Astrocyte (in vitro differentiated cells and primary cell): ENCODE measurements at regions not wholly inside any gene's neighbourhood (a gene's known extent, or its start where the extent isn't known, plus 50 kb on each side); places are given as distances from the start of the nearest gene placed in this dataset.

ENCODE experiments used
- DNase-seq: peaks from one replicate; pipeline ENCODE4 v3.0.0-alpha.2; 2010; ENCODE audit warnings: low read depth
- FAIRE-seq: peaks from 2 replicates; lab custom pipeline; 2011; peaks lifted over from hg19 to GRCh38; lab: Jason Lieb, UNC
- H2AFZ ChIP-seq: 2 replicates; pipeline ENCODE4 v1.6.0; 2012; ENCODE audit warnings: low read depth, low read length, inconsistent platforms
- H3K27ac ChIP-seq: 2 replicates; pipeline ENCODE4 v1.5.1; 2011; ENCODE audit warnings: low read depth, low read length, inconsistent platforms
- H3K27me3 ChIP-seq: 2 replicates; pipeline ENCODE4 v1.6.0; 2011; ENCODE audit warnings: low read length, inconsistent platforms; ENCODE audit not compliant: insufficient read depth
- H3K36me3 ChIP-seq: 2 replicates; pipeline ENCODE4 v1.5.1; 2011; ENCODE audit warnings: low read length, inconsistent platforms; ENCODE audit not compliant: insufficient read depth
- H3K4me1 ChIP-seq: 2 replicates; pipeline ENCODE4 v1.5.1; 2011; ENCODE audit warnings: low read length, inconsistent platforms; ENCODE audit not compliant: insufficient read depth
- H3K4me2 ChIP-seq: 2 replicates; pipeline ENCODE4 v1.6.0; 2012; ENCODE audit warnings: low read length, inconsistent platforms
- H3K4me3 ChIP-seq: 2 replicates; pipeline ENCODE4 v1.5.1; 2011; ENCODE audit warnings: low read depth, mild to moderate bottlenecking, low read length, inconsistent platforms; ENCODE audit not compliant: insufficient read depth
- H3K79me2 ChIP-seq: 2 replicates; pipeline ENCODE4 v1.6.0; 2012; ENCODE audit warnings: mild to moderate bottlenecking, low read length, inconsistent platforms; ENCODE audit not compliant: insufficient read depth
- H3K9ac ChIP-seq: 2 replicates; pipeline ENCODE4 v1.6.0; 2012; ENCODE audit warnings: mild to moderate bottlenecking, low read length, inconsistent platforms
- H3K9me3 ChIP-seq: 2 replicates; pipeline ENCODE4 v1.5.1; 2012; ENCODE audit warnings: low read depth, mild to moderate bottlenecking, low read length, inconsistent platforms; ENCODE audit not compliant: insufficient read depth
- H4K20me1 ChIP-seq: 2 replicates; pipeline ENCODE4 v1.6.0; 2012; ENCODE audit warnings: low read length, inconsistent platforms; ENCODE audit not compliant: insufficient read depth
- H3K27ac Mint-ChIP-seq: one replicate; pipeline ENCODE4 v1.8.0; 2021; ENCODE audit warnings: mild to moderate bottlenecking, mixed read lengths; ENCODE audit not compliant: unreplicated experiment
- H3K27me3 Mint-ChIP-seq: one replicate; pipeline ENCODE4 v1.8.0; 2021; ENCODE audit warnings: low read depth, mixed read lengths; ENCODE audit not compliant: unreplicated experiment
- H3K36me3 Mint-ChIP-seq: one replicate; pipeline ENCODE4 v1.8.0; 2021; ENCODE audit warnings: low read depth, mixed read lengths; ENCODE audit not compliant: unreplicated experiment
- H3K4me1 Mint-ChIP-seq: one replicate; pipeline ENCODE4 v1.8.0; 2021; ENCODE audit warnings: low read depth, mixed read lengths; ENCODE audit not compliant: unreplicated experiment
- H3K4me3 Mint-ChIP-seq: one replicate; pipeline ENCODE4 v1.8.0; 2021; ENCODE audit warnings: mild to moderate bottlenecking, moderate library complexity, mixed read lengths; ENCODE audit not compliant: unreplicated experiment
- H3K9me3 Mint-ChIP-seq: one replicate; pipeline ENCODE4 v1.8.0; 2021; ENCODE audit warnings: mild to moderate bottlenecking, mixed read lengths; ENCODE audit not compliant: unreplicated experiment
- CTCF ChIP-seq: IDR thresholded peaks from 2 replicates; pipeline ENCODE4 v1.5.1; 2011; ENCODE audit warnings: low read depth, mild to moderate bottlenecking, inconsistent platforms, low read length, moderate library complexity; ENCODE audit not compliant: insufficient read depth
- EZH2 ChIP-seq: IDR thresholded peaks from 2 replicates; pipeline ENCODE4 v1.6.1; 2012; ENCODE audit warnings: mild to moderate bottlenecking, low read length, inconsistent platforms; ENCODE audit not compliant: insufficient read depth

GRCh38 chrX:46211079-46211478 is 334.1 kb downstream of the ZNF674 start:
- H3K4me1 Mint-ChIP-seq = peaks cover 15% of the 10 kb centered on the region
- Histone ChIP-seq H3K4me1 (peaks cover 14% of the 10 kb centered on the region), H3K27me3 (no peaks in the 10 kb centered on the region), H3K27ac (no peak overlapping the region), H2AFZ (no peak overlapping the region), H3K4me2 (no peak overlapping the region), H3K9ac (no peak overlapping the region), H3K79me2 (no peaks in the 10 kb centered on the region), H3K4me3 (no peak overlapping the region), H3K36me3 (no peaks in the 10 kb centered on the region), H4K20me1 (no peaks in the 10 kb centered on the region), H3K9me3 (no peaks in the 10 kb centered on the region)
- FAIRE-seq (no peak), DNase-seq (no peak)
- no peak overlapping the region for H3K4me3 Mint-ChIP-seq
- H3K27me3 Mint-ChIP-seq = no peaks in the 10 kb centered on the region
- no peak overlapping the region for H3K27ac Mint-ChIP-seq
- no peak for TF ChIP-seq EZH2
- no peaks in the 10 kb centered on the region for H3K36me3 Mint-ChIP-seq
- H3K9me3 Mint-ChIP-seq = no peaks in the 10 kb centered on the region

DNA sequence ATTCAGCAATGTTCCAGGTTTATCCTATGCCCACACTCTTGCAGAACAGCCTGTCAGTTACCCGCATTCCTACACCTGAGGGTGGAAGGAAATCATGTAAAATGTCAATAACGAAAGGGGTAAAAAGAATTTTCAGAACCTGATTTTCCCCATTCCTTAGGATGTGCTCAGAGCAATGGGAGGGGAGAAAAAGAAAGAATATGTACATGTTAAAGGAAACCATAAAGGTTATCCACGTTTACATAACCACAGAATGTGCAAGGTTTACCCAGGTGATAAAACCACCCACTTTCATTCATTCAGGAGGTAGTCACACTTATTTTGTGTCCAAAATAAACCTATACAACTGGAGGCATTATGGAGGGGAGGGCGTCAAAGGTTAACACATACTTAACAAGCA is 335.5 kb downstream of the ZNF674 start:
- Mint-ChIP-seq H3K4me3 (no peak overlapping the region), H3K9me3 (no peaks in the 10 kb centered on the region), H3K4me1 (peaks cover 17% of the 10 kb centered on the region), H3K27me3 (no peaks in the 10 kb centered on the region), H3K36me3 (no peaks in the 10 kb centered on the region), H3K27ac (no peak overlapping the region)
- Histone ChIP-seq H3K79me2 (no peaks in the 10 kb centered on the region), H3K27me3 (no peaks in the 10 kb centered on the region), H3K9ac (no peak overlapping the region), H3K9me3 (no peaks in the 10 kb centered on the region), H3K36me3 (no peaks in the 10 kb centered on the region), H4K20me1 (no peaks in the 10 kb centered on the region), H3K4me2 (peak overlapping the region; percentile 35), H2AFZ (no peak overlapping the region), H3K27ac (no peak overlapping the region), H3K4me3 (no peak overlapping the region), H3K4me1 (peaks cover 14% of the 10 kb centered on the region)
- DNase-seq = peak; percentile 42
- TF ChIP-seq EZH2 (no peak), CTCF (no peak)
- no peak for FAIRE-seq

DNA sequence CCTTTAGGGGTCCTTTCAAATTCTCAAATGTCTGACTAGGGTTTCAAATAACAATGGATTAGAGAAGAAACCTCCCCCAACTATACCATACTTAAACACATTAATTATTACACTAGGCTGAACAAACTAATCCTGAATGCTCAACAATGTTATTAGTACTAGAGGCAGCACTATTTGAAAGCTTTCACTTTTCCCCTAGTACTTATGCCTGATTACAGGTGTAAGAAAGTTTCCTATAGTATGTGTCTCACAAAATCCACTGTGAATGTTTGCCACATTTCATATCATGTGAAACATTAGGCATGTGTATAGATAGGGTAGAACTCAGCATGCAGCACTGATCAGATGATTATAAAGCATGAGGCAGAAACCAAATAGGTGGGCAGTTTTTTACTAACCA is 336.2 kb downstream of the ZNF674 start:
- Mint-ChIP-seq H3K27ac (no peak overlapping the region), H3K4me3 (no peak overlapping the region), H3K27me3 (no peaks in the 10 kb centered on the region), H3K4me1 (peaks cover 19% of the 10 kb centered on the region), H3K9me3 (no peaks in the 10 kb centered on the region), H3K36me3 (no peaks in the 10 kb centered on the region)
- Histone ChIP-seq H3K4me3 (no peak overlapping the region), H2AFZ (no peak overlapping the region), H3K4me2 (peak overlapping the region; percentile 41), H3K27me3 (no peaks in the 10 kb centered on the region), H3K4me1 (peaks cover 14% of the 10 kb centered on the region), H3K79me2 (no peaks in the 10 kb centered on the region), H3K9me3 (no peaks in the 10 kb centered on the region), H3K27ac (no peak overlapping the region), H3K36me3 (no peaks in the 10 kb centered on the region), H3K9ac (no peak overlapping the region), H4K20me1 (no peaks in the 10 kb centered on the region)
- FAIRE-seq (no peak), DNase-seq (peak; percentile 3)
- TF ChIP-seq CTCF = no peak
- TF ChIP-seq EZH2 = no peak
